ENCODE measurements at regions not wholly inside any gene's neighbourhood (a gene's known extent, or its start where the extent isn't known, plus 50 kb on each side); places are given as distances from the start of the nearest gene placed in this dataset.
"Not testable (repeated sequence)": the region's sequence is repeated elsewhere in the genome, so short reads cannot be mapped to it uniquely, and the experiment has no call there.

DNA sequence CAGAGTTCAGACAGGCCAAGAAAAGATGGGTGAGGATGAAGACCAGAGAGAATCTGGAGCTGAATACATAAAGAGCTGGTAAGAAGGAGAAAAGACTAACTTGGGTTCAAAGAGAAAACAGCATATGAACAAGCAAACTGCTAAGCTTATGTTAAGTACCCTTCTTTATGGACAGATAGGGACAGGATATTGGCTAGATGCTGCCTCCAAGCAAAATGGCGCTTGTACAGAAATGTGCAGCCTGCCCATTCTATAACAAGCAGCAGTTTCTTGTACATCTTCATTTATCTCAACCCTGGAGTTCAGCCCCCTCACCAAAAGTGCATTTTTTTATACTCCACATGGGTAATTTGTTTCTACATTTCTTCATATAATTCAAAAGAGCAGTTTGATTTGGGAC, 184.5 kb downstream of the RMST start:
- H3K36me3 ChIP-seq (ENCODE audit: control insufficient read depth in 4 of 4, insufficient read depth in 4 of 4, low read length in 4 of 4), result no peaks in the 10 kb centered on the region
- 83 to 98% methylated on average over 1 of the region's 1 CpG for WGBS, 2 donors
- TF ChIP-seq, protein P1, sequence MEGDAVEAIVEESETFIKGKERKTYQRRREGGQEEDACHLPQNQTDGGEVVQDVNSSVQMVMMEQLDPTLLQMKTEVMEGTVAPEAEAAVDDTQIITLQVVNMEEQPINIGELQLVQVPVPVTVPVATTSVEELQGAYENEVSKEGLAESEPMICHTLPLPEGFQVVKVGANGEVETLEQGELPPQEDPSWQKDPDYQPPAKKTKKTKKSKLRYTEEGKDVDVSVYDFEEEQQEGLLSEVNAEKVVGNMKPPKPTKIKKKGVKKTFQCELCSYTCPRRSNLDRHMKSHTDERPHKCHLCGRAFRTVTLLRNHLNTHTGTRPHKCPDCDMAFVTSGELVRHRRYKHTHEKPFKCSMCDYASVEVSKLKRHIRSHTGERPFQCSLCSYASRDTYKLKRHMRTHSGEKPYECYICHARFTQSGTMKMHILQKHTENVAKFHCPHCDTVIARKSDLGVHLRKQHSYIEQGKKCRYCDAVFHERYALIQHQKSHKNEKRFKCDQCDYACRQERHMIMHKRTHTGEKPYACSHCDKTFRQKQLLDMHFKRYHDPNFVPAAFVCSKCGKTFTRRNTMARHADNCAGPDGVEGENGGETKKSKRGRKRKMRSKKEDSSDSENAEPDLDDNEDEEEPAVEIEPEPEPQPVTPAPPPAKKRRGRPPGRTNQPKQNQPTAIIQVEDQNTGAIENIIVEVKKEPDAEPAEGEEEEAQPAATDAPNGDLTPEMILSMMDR (IDR thresholded peaks at IDR 0.05; ENCODE audit: control extremely low read depth, extremely low read depth), result no peak
- ATAC-seq (ENCODE audit: insufficient read depth, low FRiP score) (no peak), DNase-seq (no peak)
- H3K9me3 ChIP-seq (ENCODE audit: control insufficient read depth in 4 of 4, insufficient read depth in 3 of 4, low read length in 3 of 4), result no peaks in the 10 kb centered on the region
- no peak overlapping the region for H3K27ac ChIP-seq (ENCODE audit: low read depth in 1 of 2, low read length in 1 of 2)
- H3K4me3 ChIP-seq, result no peak overlapping the region
- H3K27me3 ChIP-seq (ENCODE audit: control insufficient read depth in 3 of 3, insufficient read depth in 3 of 3, low read length in 2 of 3), result no peaks in the 10 kb centered on the region
- no peak overlapping the region for H3K9ac ChIP-seq (ENCODE audit: insufficient read depth in 1 of 2, low read length in 2 of 2)
- no peaks in the 10 kb centered on the region for H3K4me1 ChIP-seq (ENCODE audit: control insufficient read depth in 5 of 5, insufficient read depth in 5 of 5, low read length in 5 of 5)

DNA sequence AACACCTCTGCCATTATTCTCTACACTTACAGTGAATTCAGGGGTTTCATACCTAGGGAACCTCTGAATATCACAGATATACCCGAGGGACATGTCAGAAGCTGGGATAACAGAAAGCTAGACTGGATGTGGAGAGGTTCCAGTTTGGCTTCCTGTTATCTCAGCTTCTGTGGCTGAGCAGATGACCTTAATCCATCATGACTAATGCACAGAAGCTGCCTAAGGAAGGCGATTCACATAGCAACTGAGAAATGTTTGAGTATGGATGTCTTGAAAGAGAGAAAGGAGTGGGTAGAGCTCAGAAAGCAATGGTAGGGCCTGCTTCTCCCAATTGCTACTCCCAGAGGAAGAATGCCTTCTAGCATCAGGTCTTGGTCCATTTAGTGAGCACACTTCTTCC, 187.6 kb downstream of the RMST start:
- no peak overlapping the region for H3K4me3 ChIP-seq
- no peak overlapping the region for H3K9ac ChIP-seq (ENCODE audit: insufficient read depth in 1 of 2, low read length in 2 of 2)
- no peaks in the 10 kb centered on the region for H3K9me3 ChIP-seq (ENCODE audit: control insufficient read depth in 4 of 4, insufficient read depth in 3 of 4, low read length in 3 of 4)
- TF ChIP-seq, protein P1 (IDR thresholded peaks at IDR 0.05; ENCODE audit: control extremely low read depth, extremely low read depth), result no peak
- H3K4me1 ChIP-seq (ENCODE audit: control insufficient read depth in 5 of 5, insufficient read depth in 5 of 5, low read length in 5 of 5), result no peaks in the 10 kb centered on the region
- ATAC-seq (ENCODE audit: insufficient read depth, low FRiP score) (no peak), DNase-seq (no peak)
- WGBS, 2 donors, result 71 to 77% methylated on average over 2 of the region's 2 CpGs
- H3K36me3 ChIP-seq (ENCODE audit: control insufficient read depth in 4 of 4, insufficient read depth in 4 of 4, low read length in 4 of 4), result no peaks in the 10 kb centered on the region
- H3K27ac ChIP-seq (ENCODE audit: low read depth in 1 of 2, low read length in 1 of 2), result no peak overlapping the region
- no peaks in the 10 kb centered on the region for H3K27me3 ChIP-seq (ENCODE audit: control insufficient read depth in 3 of 3, insufficient read depth in 3 of 3, low read length in 2 of 3)

DNA sequence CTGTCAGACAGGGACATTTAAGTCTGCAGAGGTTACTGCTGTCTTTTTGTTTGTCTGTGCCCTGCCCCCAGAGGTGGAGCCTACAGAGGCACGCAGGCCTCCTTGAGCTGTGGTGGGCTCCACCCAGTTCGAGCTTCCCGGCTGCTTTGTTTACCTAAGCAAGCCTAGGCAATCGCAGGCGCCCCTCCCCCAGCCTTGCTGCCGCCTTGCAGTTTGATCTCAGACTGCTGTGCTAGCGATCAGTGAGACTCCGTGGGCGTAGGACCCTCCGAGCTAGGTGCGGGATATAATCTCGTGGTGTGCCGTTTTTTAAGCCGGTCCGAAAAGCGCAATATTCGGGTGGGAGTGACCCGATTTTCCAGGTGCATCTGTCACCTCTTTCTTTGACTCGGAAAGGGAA, 193.9 kb downstream of the RMST start:
- not testable (repeated sequence) for H3K4me1 ChIP-seq (ENCODE audit: control insufficient read depth in 5 of 5, insufficient read depth in 5 of 5, low read length in 5 of 5); H3K9me3 ChIP-seq (ENCODE audit: control insufficient read depth in 4 of 4, insufficient read depth in 3 of 4, low read length in 3 of 4); DNase-seq; H3K4me3 ChIP-seq; ATAC-seq (ENCODE audit: insufficient read depth, low FRiP score); H3K36me3 ChIP-seq (ENCODE audit: control insufficient read depth in 4 of 4, insufficient read depth in 4 of 4, low read length in 4 of 4); H3K27ac ChIP-seq (ENCODE audit: low read depth in 1 of 2, low read length in 1 of 2); H3K9ac ChIP-seq (ENCODE audit: insufficient read depth in 1 of 2, low read length in 2 of 2); H3K27me3 ChIP-seq (ENCODE audit: control insufficient read depth in 3 of 3, insufficient read depth in 3 of 3, low read length in 2 of 3)
- 81 to 87% methylated on average over 18 of the region's 19 CpGs for WGBS, 2 donors

DNA sequence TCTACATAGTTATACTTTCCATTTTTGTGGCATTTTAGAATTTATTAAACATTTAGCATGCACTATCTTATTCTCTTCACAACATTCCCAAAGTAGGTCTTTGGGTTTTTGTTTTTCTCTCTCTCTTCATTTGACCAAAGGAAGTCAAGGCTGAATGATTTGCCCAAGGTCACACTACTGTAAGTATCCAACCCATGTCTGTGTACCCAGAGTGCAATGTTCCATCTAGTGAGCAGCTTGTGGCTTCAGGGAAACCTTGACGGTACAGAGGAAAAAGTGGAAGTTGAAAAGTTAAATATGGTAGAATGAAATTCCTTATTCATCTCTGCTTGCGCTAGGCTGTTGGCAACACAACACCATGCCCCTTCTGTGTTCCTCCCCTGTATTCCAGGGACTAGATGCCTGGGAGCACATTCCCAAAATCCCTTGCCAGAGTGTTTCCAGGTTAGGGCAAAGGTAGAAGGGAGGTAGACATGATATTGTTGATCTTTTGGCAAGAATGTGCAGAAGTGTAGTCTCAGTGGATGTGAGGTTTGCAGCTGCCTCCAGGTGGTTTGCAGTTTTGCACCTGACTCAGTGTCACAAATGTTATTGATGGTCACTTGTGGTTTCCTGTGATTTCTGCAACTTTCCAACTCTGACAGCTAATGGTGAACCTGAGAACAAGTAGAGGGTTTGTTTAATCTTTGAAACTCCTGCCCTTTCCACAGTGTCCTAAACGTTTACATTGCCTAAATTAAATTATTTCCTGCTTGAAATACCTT, 196.7 kb downstream of the RMST start:
- no peaks in the 10 kb centered on the region for H3K4me1 ChIP-seq (ENCODE audit: control insufficient read depth in 5 of 5, insufficient read depth in 5 of 5, low read length in 5 of 5)
- no peak overlapping the region for H3K9ac ChIP-seq (ENCODE audit: insufficient read depth in 1 of 2, low read length in 2 of 2)
- DNase-seq (no peak), ATAC-seq (ENCODE audit: insufficient read depth, low FRiP score) (no peak)
- peaks cover 0 to 4% (median 3%) of the 10 kb centered on the region in 4 donors for H3K9me3 ChIP-seq (ENCODE audit: control insufficient read depth in 4 of 4, insufficient read depth in 3 of 4, low read length in 3 of 4)
- TF ChIP-seq, protein P1 (IDR thresholded peaks at IDR 0.05; ENCODE audit: control extremely low read depth, extremely low read depth), result no peak
- H3K27me3 ChIP-seq (ENCODE audit: control insufficient read depth in 3 of 3, insufficient read depth in 3 of 3, low read length in 2 of 3), result no peaks in the 10 kb centered on the region
- WGBS, 2 donors, result 44 to 65% methylated on average over 3 of the region's 3 CpGs
- no peak overlapping the region for H3K4me3 ChIP-seq
- no peaks in the 10 kb centered on the region for H3K36me3 ChIP-seq (ENCODE audit: control insufficient read depth in 4 of 4, insufficient read depth in 4 of 4, low read length in 4 of 4)
- no peak overlapping the region for H3K27ac ChIP-seq (ENCODE audit: low read depth in 1 of 2, low read length in 1 of 2)
